ENCODE measurements at regions not wholly inside any gene's neighbourhood (a gene's known extent, or its start where the extent isn't known, plus 50 kb on each side); places are given as distances from the start of the nearest gene placed in this dataset.

DNA sequence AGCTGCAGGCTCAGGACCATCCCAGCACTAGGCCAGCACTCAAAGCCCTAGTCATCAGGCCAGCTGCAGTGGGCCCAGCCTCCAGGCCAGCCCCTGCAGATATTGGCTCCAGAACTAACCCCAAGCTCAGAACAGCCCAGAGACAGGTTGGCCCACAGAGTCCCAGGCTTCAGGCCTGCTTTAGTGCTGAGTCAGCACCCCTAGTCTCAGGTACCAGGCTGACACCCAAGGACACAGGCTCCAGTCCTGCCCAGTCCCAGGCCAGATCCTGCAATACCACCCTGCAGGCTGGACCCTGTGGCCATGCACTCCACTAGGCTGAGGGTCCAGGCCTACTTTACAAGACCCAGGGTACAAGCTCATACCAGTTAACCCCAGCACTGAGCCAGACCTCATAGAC is 234.4 kb upstream of the GPRIN3 start:
- no peak for DNase-seq

DNA sequence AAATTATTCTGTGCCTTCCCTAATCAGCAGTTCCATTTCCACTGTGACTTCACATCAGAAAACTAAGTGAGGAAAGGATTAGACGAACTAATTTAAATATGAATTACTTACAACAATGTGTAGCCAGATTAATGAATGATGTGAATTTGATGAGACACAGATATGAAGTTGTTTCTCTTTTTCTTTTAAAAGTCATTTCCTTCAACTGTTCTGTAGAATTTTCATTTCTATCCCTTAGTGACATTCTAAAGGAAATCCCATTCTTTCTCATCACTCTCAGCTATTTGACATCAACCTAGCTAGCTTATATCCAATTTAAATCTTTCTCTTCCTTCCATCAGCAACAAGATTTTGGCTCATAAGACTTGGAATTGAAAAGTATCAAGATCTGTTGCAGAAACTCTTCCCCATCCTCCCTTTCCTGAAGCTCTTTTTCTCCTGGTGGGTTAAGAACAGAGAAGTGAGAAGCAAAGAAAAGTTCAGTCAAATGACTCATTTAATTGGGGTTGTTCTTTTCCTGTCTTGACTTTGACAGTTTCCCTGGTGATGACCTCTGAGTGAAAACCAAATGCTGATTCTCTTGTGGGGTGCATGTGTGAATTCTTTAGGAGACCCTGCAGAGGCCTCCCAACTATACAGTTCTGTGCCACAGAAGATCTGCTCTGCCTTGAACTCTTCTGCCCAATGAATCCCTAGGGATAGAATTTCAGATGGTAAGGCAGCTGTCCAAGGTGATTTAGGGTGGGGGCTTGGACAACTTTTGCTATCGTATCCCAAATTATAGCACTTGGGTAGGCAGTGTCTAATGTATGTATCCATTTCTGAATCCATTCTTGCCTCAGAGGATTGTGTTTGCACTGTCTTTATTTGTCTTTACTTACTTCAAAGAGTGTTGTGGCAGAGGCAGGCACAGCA is 232.5 kb upstream of the GPRIN3 start:
- DNase-seq = no peak

GRCh38 chr4:89539374-89539773 is 231.8 kb upstream of the GPRIN3 start:
- no peak for DNase-seq

DNA sequence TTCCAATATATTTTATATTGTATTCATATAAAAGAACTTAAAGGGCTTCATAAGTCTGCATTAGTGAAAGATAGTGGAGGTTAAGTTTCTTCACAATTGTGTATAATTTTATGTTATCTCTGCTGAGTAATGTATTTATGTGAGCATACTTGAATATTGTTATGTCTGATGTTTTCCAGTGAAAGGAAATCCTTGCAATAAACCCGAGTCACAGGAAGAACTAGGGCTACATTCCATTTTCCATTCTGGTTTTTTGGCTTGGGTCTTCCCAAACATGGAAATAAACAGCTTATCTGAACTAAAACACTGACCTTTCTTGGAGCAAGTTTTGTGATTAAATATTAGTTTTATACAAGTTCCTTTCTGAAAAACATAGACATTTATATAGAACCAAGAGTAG is 231.3 kb upstream of the GPRIN3 start:
- no peak for DNase-seq

- no peak for DNase-seq
Observed at GRCh38 chr4:89538171-89538570, 230.6 kb upstream of the GPRIN3 start.

- DNase-seq = no peak
Observed at GRCh38 chr4:89537281-89537680, 229.7 kb upstream of the GPRIN3 start.

GRCh38 chr4:89535251-89535650 is 227.7 kb upstream of the GPRIN3 start:
- no peak for DNase-seq

GRCh38 chr4:89534356-89534755 is 226.8 kb upstream of the GPRIN3 start:
- DNase-seq = no peak

GRCh38 chr4:89531932-89532640 is 224.5 kb upstream of the GPRIN3 start:
- DNase-seq = no peak

DNA sequence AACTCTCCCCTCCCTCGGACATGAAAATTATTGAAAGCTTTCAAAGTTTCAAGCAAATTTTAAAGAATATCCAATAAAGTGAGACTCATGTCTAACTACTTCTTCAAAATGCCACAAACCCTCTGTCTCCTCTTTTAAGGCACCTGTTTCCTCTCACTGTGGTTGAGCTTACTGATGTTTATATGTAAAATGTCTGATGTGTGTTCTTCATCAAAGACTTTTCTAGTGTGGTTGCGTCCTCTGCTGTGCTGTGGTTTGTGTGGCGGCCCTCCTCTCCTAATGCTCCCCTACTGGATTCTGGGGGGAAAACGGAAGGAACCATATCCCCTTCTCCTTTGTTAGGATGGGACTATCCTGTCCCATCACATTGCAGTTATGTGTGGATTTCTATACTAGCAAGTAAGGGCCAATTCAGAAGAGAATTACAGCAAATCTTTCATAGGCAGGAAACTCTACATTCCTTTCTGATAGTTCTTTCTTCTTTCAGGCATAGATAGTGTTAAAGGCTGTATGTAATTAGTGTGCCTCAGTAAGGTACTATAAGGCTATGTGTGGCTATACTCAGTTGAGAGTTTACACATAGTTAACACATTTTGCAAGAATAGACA is 221.0 kb upstream of the GPRIN3 start:
- no peak for DNase-seq

- DNase-seq = no peak
Observed at GRCh38 chr4:89521826-89522225, 214.2 kb upstream of the GPRIN3 start.

DNA sequence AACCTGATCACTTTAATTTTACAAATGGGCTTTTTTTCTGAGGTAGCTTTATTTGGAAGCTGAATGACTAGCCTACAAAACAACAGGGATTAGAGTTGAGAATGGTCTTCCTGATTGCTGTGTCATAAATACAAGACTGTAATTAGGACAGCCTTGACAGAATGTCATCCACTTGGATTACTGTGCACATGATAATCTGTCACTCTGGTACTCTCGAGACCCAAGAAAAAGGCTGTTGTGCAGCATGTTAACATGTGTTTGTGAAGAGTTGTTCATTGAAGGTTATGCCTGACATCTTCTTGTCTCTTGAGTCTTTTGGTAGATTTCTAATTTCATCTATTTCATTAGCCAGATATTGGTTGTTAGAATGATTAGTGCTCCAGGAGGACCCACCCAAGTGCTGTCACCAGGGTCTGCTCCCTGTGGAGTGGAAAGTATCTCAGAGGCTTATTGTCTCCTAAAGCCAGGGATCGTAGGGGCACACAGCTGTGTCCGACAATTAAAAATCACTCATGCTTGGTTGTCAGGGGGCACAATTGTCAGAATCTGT is 212.2 kb upstream of the GPRIN3 start:
- DNase-seq = no peak

GRCh38 chr4:89518259-89518658 is 210.7 kb upstream of the GPRIN3 start:
- no peak for DNase-seq

- DNase-seq = no peak
Observed at GRCh38 chr4:89514811-89515210, 207.2 kb upstream of the GPRIN3 start.

DNA sequence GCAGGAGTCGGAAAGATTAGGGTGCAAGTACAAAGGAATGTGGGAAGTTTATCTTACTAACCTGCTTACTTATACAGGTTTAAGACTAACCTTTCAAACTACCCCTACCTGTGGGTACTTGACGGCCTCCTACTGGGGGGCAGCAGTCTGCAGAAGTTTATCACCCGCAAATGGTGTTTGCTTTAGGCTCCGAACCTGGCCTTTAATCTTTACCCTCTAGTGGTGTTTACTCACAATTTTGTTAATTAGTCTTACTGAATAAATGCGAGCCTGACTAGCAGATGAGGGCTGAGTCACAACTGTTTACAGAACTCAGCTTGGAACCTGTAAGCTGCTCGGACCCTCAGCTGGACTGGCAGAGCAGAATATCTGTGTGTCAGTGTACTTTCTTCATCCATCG is 204.2 kb upstream of the GPRIN3 start:
- DNase-seq = no peak

DNA sequence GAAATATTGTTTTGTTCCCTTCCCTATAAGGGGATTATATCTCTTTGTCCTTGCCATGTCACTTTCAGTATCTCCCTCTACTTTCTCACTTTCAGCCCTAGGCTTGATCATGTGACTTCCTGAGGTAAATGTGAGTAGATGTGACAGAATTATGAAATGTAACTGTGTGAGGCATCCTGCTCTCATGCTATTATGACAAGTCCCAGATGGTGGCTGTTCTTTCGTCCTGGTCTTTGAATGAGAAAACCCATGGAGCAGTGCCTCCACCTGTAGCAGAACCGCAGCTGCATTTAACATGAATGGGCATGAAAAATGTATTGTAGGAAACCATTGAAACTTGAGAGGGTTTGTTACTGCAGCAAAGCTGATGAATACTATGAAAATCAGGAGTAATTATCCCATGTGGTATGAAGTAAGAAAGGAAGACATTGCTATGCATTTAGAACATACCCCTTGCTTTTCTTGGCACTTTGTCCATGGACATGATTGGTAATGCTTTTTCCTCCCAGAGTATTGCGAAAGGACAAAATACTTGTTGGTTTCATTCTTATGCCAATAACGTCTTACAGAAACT is 202.2 kb upstream of the GPRIN3 start:
- DNase-seq = no peak

- no peak for DNase-seq
Observed at GRCh38 chr4:89506866-89507491, 199.4 kb upstream of the GPRIN3 start.

- DNase-seq = no peak
Observed at GRCh38 chr4:89502581-89502980, 195.0 kb upstream of the GPRIN3 start.

DNA sequence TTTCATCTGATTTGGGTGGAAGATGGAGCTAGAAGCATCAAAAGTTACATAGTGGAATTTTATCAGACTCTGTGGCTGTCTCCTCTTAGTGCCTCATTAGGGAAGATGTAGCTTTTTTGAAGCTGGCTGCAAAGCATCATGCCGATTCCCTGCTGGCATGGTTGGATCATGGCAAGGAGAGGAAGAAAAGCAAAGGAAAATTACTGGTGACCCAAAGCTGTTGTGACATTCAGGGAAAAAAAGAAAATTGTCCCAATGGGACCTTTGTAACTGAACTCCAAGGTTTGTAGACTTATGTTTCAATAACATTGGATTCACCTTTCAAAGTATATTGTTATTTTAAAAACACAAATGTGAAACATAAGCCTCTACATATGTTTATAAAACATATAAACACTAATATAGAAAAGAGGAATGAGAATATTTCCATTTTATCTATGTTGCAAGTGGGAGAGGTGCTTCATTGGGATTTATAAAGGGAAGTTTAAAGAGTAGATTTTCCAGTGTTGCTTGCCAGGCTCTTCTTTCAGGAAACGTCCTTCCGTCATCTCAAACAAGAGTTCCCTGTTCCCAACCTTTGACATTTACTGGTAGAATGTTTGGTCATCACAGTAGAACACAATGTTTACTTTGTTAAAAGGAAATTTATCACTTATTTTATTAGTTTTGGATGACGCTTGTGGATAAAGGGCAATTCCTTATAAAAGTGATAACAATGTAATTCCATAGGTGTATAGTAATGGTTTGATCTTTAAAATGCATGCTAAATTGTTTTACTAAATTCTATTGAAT is 190.1 kb upstream of the GPRIN3 start:
- DNase-seq = no peak

- DNase-seq = no peak
Observed at GRCh38 chr4:89496851-89497250, 189.3 kb upstream of the GPRIN3 start.

GRCh38 chr4:89493367-89493766 is 185.8 kb upstream of the GPRIN3 start:
- DNase-seq = no peak

GRCh38 chr4:89492581-89493071 is 185.0 kb upstream of the GPRIN3 start:
- no peak for DNase-seq
